Stimulated activated memory B cell treated with anti-CD40 and anti-IgM and Interleukin-4, amounts not matched to agents 10 μg/mL and 1 μg/mL and 100 μg/mL, for 72 hours (primary cell): ENCODE measurements at regions not wholly inside any gene's neighbourhood (a gene's known extent, or its start where the extent isn't known, plus 50 kb on each side); places are given as distances from the start of the nearest gene placed in this dataset.

Source experiments
- ATAC-seq: fragments of 150-1000 bp; cut with Tn5 transposase; 2 replicates; pipeline ENCODE4 v1.10.0; 2021
- H3K27ac Mint-ChIP-seq: one replicate; pipeline ENCODE4 v1.8.0; 2022; ENCODE audit warnings: mild to moderate bottlenecking, mixed read lengths
- H3K27me3 Mint-ChIP-seq: one replicate; pipeline ENCODE4 v1.8.0; 2022; ENCODE audit warnings: mixed read lengths
- H3K36me3 Mint-ChIP-seq: one replicate; pipeline ENCODE4 v1.8.0; 2022; ENCODE audit warnings: mixed read lengths
- H3K4me1 Mint-ChIP-seq: one replicate; pipeline ENCODE4 v1.8.0; 2022; ENCODE audit warnings: mixed read lengths
- H3K4me3 Mint-ChIP-seq: one replicate; pipeline ENCODE4 v1.8.0; 2022; ENCODE audit warnings: mild to moderate bottlenecking, moderate library complexity, mixed read lengths
- H3K9me3 Mint-ChIP-seq: one replicate; pipeline ENCODE4 v1.8.0; 2022; ENCODE audit warnings: mixed read lengths

DNA sequence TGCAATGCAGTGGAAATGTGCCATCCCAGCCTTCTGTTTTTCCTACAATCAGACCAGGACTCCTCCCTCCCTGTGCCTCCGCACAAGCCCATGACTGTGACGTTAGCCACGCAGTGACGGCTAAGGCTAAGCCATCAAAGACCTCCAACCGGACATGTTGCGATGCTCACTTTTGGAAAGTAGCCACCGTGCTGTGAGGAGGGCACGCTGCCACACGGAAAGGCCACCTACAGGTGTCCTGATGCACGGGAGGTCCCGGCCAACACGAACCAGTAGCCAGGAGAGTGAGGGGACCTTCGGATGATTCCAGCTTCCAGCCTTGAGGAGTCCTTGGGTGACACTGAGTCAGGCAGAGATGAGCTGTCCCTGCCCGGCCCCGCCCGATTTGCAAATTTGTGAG lies 53.9 kb downstream of the FOXL1 start:
- Mint-ChIP-seq H3K4me1 (peaks cover 10% of the 10 kb centered on the region), H3K36me3 (no peaks in the 10 kb centered on the region), H3K4me3 (no peak overlapping the region), H3K27ac (no peak overlapping the region), H3K9me3 (peaks cover 2% of the 10 kb centered on the region), H3K27me3 (peaks cover 33% of the 10 kb centered on the region)
- no peak for ATAC-seq

DNA sequence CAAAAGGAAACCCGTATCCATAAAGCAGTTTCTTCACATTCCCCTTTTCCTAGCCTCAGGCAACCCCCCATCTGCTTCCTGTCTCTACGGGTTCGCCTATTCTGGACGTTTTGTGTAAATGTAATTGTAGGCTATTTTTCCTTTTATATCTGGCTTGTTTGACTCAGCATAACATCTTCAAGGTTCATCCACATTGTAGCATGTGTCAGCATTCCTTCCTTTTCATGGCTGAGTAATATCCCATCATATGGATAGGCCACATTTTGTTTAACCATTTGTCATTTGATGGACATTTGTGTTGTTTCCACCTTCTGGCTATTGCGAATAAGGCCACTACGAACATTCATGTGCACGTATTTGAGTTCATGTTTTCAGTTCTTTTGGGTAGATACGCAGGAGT lies 54.6 kb downstream of the FOXL1 start:
- no peak overlapping the region for H3K27ac Mint-ChIP-seq
- H3K4me1 Mint-ChIP-seq: peaks cover 10% of the 10 kb centered on the region
- H3K4me3 Mint-ChIP-seq: no peak overlapping the region
- no peak for ATAC-seq
- no peaks in the 10 kb centered on the region for H3K36me3 Mint-ChIP-seq
- peaks cover 37% of the 10 kb centered on the region for H3K27me3 Mint-ChIP-seq
- H3K9me3 Mint-ChIP-seq: peaks cover 2% of the 10 kb centered on the region

GRCh38 chr16:86634292-86634691 lies 55.9 kb downstream of the FOXL1 start:
- Mint-ChIP-seq H3K36me3 (no peaks in the 10 kb centered on the region), H3K27me3 (peaks cover 45% of the 10 kb centered on the region), H3K4me3 (no peak overlapping the region), H3K9me3 (peaks cover 2% of the 10 kb centered on the region), H3K4me1 (peaks cover 10% of the 10 kb centered on the region), H3K27ac (no peak overlapping the region)
- no peak for ATAC-seq

DNA sequence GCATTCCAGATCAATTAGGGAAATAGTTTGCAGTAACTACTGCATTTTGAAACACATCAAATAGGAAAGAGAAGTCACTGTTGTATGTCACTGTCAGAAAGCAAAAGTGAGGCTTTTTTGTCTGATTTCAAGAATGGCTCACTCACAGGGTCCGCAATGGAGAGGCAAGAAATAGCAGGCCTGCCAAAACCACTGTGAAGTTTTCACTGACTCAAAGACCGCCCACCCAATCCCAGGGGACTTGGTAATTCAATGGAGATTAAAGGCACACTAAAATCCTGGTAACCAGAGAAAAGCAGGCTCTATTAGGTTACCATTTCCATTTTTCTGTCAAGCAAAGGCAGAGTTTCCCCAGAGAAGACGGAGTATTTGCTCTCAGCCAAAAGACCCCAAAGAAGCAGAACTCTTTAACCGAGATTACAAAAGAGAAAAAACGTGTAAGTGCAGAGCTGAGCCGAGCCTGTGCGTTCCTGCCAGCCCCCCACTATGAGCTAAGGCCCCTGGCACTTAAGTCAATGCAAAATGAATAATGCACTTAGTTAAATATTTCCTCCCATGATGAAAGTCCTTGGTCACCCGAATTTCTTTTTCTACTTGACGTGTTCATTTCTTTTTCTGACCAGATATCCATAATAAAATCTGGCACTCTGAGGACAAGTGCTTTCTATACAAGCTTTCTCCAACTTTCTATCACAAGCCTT lies 57.0 kb downstream of the FOXL1 start:
- ATAC-seq: no peak
- no peak overlapping the region for H3K4me3 Mint-ChIP-seq
- peaks cover 2% of the 10 kb centered on the region for H3K9me3 Mint-ChIP-seq
- no peaks in the 10 kb centered on the region for H3K36me3 Mint-ChIP-seq
- H3K27ac Mint-ChIP-seq: no peak overlapping the region
- peaks cover 45% of the 10 kb centered on the region for H3K27me3 Mint-ChIP-seq
- H3K4me1 Mint-ChIP-seq: peaks cover 10% of the 10 kb centered on the region

- H3K27me3 Mint-ChIP-seq: peaks cover 42% of the 10 kb centered on the region
- no peak overlapping the region for H3K27ac Mint-ChIP-seq
- no peak for ATAC-seq
- peaks cover 9% of the 10 kb centered on the region for H3K4me1 Mint-ChIP-seq
- H3K9me3 Mint-ChIP-seq: peaks cover 2% of the 10 kb centered on the region
- no peaks in the 10 kb centered on the region for H3K36me3 Mint-ChIP-seq
- no peak overlapping the region for H3K4me3 Mint-ChIP-seq
Measured at GRCh38 chr16:86635926-86636325, 57.6 kb downstream of the FOXL1 start.

DNA sequence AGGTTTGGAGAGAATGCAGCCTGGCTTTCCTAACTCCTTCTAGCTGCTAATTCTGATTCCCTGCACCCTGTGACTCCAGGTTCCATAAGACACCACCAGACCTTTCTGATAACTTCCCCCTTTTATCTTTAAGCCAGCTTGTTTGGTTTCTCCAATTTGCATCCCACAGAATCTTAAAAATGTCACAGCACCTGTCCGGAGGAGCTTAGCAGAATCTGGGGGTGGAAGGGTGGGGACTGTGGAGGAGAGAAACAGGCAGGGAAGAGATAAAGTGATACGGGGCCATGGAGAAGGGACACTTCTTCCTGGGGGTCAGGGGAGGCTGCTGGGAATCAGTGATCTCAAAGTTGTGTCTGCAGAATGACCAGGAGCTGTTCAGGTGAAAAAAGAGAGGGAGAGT lies 59.4 kb downstream of the FOXL1 start:
- no peaks in the 10 kb centered on the region for H3K36me3 Mint-ChIP-seq
- no peak for ATAC-seq
- no peak overlapping the region for H3K4me3 Mint-ChIP-seq
- peaks cover 35% of the 10 kb centered on the region for H3K27me3 Mint-ChIP-seq
- H3K27ac Mint-ChIP-seq: no peak overlapping the region
- peaks cover 2% of the 10 kb centered on the region for H3K9me3 Mint-ChIP-seq
- no peaks in the 10 kb centered on the region for H3K4me1 Mint-ChIP-seq

GRCh38 chr16:86638642-86639041 lies 60.3 kb downstream of the FOXL1 start:
- ATAC-seq: no peak
- H3K4me1 Mint-ChIP-seq: no peaks in the 10 kb centered on the region
- H3K4me3 Mint-ChIP-seq: no peak overlapping the region
- H3K36me3 Mint-ChIP-seq: no peaks in the 10 kb centered on the region
- H3K27ac Mint-ChIP-seq: no peak overlapping the region
- peaks cover 35% of the 10 kb centered on the region for H3K27me3 Mint-ChIP-seq
- no peaks in the 10 kb centered on the region for H3K9me3 Mint-ChIP-seq

GRCh38 chr16:86639354-86639753 lies 61.0 kb downstream of the FOXL1 start:
- Mint-ChIP-seq H3K27ac (no peak overlapping the region), H3K36me3 (no peaks in the 10 kb centered on the region), H3K9me3 (no peaks in the 10 kb centered on the region), H3K4me3 (no peak overlapping the region), H3K4me1 (no peaks in the 10 kb centered on the region), H3K27me3 (peaks cover 35% of the 10 kb centered on the region)
- no peak for ATAC-seq

- H3K27me3 Mint-ChIP-seq: peaks cover 30% of the 10 kb centered on the region
- no peaks in the 10 kb centered on the region for H3K9me3 Mint-ChIP-seq
- H3K36me3 Mint-ChIP-seq: no peaks in the 10 kb centered on the region
- no peak overlapping the region for H3K4me3 Mint-ChIP-seq
- no peaks in the 10 kb centered on the region for H3K4me1 Mint-ChIP-seq
- no peak for ATAC-seq
- no peak overlapping the region for H3K27ac Mint-ChIP-seq
Measured at GRCh38 chr16:86640265-86640843, 62.0 kb downstream of the FOXL1 start.

DNA sequence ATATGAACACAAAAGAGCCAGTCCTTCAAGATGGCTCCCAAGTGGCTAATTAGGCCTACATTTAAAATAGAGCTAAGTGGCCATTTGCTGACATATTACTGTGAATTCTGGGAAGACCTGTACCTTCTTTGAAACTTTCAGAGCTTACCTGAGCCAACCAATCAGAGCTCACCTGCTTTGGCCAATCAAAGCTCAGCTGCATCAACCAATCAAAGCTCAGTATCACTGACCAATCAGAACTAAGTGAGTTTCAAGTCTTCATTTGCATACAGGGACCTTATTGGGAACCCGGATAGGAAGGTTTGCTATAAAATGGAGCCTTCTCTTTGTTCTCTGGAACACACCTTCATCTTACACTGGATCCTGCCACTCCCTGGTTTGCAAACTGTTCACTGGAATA lies 63.7 kb downstream of the FOXL1 start:
- ATAC-seq: no peak
- H3K4me3 Mint-ChIP-seq: no peak overlapping the region
- H3K9me3 Mint-ChIP-seq: peaks cover 3% of the 10 kb centered on the region
- no peaks in the 10 kb centered on the region for H3K36me3 Mint-ChIP-seq
- no peak overlapping the region for H3K27ac Mint-ChIP-seq
- H3K27me3 Mint-ChIP-seq: peaks cover 12% of the 10 kb centered on the region
- H3K4me1 Mint-ChIP-seq: no peaks in the 10 kb centered on the region

DNA sequence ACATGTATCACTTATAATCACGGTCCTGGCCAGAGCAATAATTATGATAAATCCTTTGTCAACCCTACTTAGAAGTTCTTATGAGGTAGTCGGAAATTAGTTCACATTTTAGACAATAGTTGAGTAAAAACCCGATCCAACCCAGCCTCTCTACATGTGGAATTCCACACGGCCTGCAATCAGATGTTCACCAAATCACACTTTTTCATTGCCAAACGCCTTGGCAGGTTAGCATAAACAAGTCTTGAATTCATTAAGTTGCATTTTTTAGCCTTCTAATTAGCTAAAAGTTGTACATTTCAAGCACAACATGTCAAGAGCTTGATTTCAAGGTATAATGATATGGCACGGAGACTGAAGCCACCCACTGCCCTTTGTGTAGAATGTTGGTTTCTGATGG lies 65.3 kb downstream of the FOXL1 start:
- no peaks in the 10 kb centered on the region for H3K4me1 Mint-ChIP-seq
- no peak overlapping the region for H3K27ac Mint-ChIP-seq
- peaks cover 12% of the 10 kb centered on the region for H3K9me3 Mint-ChIP-seq
- peaks cover 2% of the 10 kb centered on the region for H3K27me3 Mint-ChIP-seq
- no peak for ATAC-seq
- H3K4me3 Mint-ChIP-seq: no peak overlapping the region
- no peaks in the 10 kb centered on the region for H3K36me3 Mint-ChIP-seq

- H3K27me3 Mint-ChIP-seq: peaks cover 11% of the 10 kb centered on the region
- H3K9me3 Mint-ChIP-seq: peaks cover 12% of the 10 kb centered on the region
- H3K4me3 Mint-ChIP-seq: no peak overlapping the region
- no peaks in the 10 kb centered on the region for H3K36me3 Mint-ChIP-seq
- no peak for ATAC-seq
- H3K27ac Mint-ChIP-seq: no peak overlapping the region
- H3K4me1 Mint-ChIP-seq: no peaks in the 10 kb centered on the region
Measured at GRCh38 chr16:86647561-86647960, 69.2 kb downstream of the FOXL1 start.

DNA sequence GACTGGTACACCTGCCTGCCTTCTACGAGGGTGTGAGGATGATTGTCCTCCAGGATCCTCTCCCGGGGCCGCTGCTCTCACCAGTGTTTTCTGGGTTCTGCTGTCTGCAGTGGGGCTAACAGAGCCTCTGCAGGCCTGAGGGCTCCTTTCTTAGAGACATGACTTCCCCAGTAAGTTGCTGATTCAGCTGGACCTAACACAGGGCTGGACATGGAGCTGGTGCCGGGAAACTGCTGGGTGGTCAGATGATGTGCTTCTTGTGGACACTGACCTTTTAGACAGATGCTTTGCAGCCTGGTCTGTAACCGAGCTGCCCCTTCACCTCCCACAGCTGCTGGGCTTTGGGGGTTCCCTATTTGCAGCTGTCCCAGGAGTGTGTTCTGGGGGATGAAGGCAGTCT lies 71.5 kb downstream of the FOXL1 start:
- Mint-ChIP-seq H3K4me3 (no peak overlapping the region), H3K27me3 (peaks cover 11% of the 10 kb centered on the region), H3K36me3 (no peaks in the 10 kb centered on the region), H3K27ac (no peak overlapping the region), H3K9me3 (peaks cover 12% of the 10 kb centered on the region), H3K4me1 (no peaks in the 10 kb centered on the region)
- ATAC-seq: no peak

DNA sequence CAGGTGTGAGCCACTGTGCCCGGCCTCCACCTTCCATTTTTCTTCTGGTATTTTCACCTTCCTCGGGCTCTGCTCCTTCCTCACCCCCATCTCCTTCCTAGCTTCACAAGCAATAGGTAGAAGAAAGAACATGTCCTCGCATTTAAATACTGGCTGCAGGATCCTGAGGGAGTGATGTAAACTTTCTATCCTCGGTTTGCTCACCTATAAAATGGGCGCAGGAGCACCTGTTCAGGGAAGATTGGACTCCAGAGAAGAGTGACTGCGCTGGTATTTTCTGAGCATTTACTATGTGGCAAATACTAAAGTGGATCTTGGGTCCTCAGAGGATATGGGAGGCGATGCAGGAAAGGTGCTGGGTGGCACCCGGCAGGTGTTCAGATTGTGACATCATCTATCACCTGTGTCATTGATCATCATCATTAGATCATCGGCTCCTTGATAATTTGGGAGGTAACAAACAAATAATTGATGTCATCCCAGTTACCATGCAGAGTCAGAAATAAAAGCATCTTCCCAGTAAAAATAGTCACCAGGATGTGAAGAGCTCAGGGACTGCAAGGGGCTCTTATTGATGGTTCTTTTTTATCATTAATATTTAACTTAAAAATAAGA lies 72.8 kb downstream of the FOXL1 start:
- Mint-ChIP-seq H3K4me1 (no peaks in the 10 kb centered on the region), H3K27me3 (peaks cover 11% of the 10 kb centered on the region), H3K27ac (no peak overlapping the region), H3K4me3 (no peak overlapping the region), H3K9me3 (peaks cover 12% of the 10 kb centered on the region), H3K36me3 (no peaks in the 10 kb centered on the region)
- no peak for ATAC-seq

- Mint-ChIP-seq H3K9me3 (peaks cover 12% of the 10 kb centered on the region), H3K27ac (no peak overlapping the region), H3K36me3 (no peaks in the 10 kb centered on the region), H3K4me3 (no peak overlapping the region), H3K27me3 (peaks cover 11% of the 10 kb centered on the region), H3K4me1 (no peaks in the 10 kb centered on the region)
- no peak for ATAC-seq
Measured at GRCh38 chr16:86651823-86652222, 73.5 kb downstream of the FOXL1 start.
